ENCODE measurements at regions not wholly inside any gene's neighbourhood (a gene's known extent, or its start where the extent isn't known, plus 50 kb on each side); places are given as distances from the start of the nearest gene placed in this dataset.

DNA sequence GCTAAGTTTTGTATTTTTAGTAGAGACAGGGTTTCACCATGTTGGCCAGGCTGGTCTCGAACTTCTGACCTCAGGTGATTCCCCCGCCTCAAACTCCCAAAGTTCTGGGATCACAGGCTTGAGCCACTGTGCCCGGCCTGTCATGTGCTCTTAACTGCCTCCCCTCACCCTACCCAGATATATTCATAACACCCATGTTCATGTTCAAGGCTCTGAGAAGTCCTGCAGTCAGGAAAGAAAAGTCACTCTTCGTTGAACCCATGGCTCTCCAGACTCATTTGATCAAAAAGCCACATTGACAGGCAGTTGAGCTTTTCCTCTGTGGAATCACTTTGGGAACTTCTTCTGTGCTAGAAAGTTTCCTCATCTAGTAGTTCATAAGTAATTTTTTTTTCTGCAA is 545.5 kb upstream of the TBX3 start (continued):
- TF ChIP-seq, protein P1, sequence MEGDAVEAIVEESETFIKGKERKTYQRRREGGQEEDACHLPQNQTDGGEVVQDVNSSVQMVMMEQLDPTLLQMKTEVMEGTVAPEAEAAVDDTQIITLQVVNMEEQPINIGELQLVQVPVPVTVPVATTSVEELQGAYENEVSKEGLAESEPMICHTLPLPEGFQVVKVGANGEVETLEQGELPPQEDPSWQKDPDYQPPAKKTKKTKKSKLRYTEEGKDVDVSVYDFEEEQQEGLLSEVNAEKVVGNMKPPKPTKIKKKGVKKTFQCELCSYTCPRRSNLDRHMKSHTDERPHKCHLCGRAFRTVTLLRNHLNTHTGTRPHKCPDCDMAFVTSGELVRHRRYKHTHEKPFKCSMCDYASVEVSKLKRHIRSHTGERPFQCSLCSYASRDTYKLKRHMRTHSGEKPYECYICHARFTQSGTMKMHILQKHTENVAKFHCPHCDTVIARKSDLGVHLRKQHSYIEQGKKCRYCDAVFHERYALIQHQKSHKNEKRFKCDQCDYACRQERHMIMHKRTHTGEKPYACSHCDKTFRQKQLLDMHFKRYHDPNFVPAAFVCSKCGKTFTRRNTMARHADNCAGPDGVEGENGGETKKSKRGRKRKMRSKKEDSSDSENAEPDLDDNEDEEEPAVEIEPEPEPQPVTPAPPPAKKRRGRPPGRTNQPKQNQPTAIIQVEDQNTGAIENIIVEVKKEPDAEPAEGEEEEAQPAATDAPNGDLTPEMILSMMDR (IDR thresholded peaks at IDR 0.05 in 2 of 3, conservative IDR thresholded peaks at IDR 0.05 in 1 of 3; ENCODE audit: borderline replicate concordance in 1 of 3, insufficient read depth in 1 of 3, low read depth in 2 of 3, low read length in 2 of 3) = no peak

DNA sequence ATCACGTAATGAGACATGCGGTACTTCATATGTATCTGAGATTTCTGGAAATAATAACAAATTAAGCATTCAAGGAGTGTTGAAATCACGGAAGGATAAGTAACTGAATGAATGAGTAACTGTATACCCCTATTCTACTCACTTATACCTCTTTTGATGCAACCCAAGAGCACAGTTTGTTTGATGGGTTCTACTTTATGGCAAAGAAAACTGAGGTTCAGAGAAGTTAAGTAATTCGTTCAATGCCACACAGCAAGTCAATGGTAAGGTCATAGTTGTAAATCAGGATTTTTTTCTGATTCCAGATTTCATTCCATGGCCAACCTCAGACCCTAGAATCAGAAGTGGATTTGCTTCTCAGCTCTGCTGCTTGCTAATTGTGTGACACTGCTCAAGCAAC is 544.5 kb upstream of the TBX3 start:
- no peaks in the 10 kb centered on the region for H4K20me1 ChIP-seq (ENCODE audit: insufficient read depth)
- no peaks in the 10 kb centered on the region for H3K27me3 ChIP-seq (ENCODE audit: insufficient read depth, low read length)
- ChIA-PET CTCF (no interaction called here), RAD21 (ENCODE audit: low non-redundant PET in 1 of 2, low total read pairs in 2 of 2, uncharacterized antibody in 2 of 2, unreplicated experiment in 2 of 2) (no interaction called here), POLR2A (no interaction called here)
- no peak for TF ChIP-seq EZH2 (IDR thresholded peaks at IDR 0.05)
- no peak for TF ChIP-seq EZH2phosphoT487 (IDR thresholded peaks at IDR 0.05; ENCODE audit: borderline replicate concordance)
- TF ChIP-seq POLR2AphosphoS5 (IDR thresholded peaks at IDR 0.05; ENCODE audit: low read depth, low read length) = no peak
- TF ChIP-seq SRF (IDR thresholded peaks at IDR 0.05; ENCODE audit: low read depth) = no peak
- no peak for TF ChIP-seq ZNF274 (IDR thresholded peaks at IDR 0.05; ENCODE audit: low read depth, low read length)
- TF ChIP-seq, protein P2, sequence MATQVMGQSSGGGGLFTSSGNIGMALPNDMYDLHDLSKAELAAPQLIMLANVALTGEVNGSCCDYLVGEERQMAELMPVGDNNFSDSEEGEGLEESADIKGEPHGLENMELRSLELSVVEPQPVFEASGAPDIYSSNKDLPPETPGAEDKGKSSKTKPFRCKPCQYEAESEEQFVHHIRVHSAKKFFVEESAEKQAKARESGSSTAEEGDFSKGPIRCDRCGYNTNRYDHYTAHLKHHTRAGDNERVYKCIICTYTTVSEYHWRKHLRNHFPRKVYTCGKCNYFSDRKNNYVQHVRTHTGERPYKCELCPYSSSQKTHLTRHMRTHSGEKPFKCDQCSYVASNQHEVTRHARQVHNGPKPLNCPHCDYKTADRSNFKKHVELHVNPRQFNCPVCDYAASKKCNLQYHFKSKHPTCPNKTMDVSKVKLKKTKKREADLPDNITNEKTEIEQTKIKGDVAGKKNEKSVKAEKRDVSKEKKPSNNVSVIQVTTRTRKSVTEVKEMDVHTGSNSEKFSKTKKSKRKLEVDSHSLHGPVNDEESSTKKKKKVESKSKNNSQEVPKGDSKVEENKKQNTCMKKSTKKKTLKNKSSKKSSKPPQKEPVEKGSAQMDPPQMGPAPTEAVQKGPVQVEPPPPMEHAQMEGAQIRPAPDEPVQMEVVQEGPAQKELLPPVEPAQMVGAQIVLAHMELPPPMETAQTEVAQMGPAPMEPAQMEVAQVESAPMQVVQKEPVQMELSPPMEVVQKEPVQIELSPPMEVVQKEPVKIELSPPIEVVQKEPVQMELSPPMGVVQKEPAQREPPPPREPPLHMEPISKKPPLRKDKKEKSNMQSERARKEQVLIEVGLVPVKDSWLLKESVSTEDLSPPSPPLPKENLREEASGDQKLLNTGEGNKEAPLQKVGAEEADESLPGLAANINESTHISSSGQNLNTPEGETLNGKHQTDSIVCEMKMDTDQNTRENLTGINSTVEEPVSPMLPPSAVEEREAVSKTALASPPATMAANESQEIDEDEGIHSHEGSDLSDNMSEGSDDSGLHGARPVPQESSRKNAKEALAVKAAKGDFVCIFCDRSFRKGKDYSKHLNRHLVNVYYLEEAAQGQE (IDR thresholded peaks at IDR 0.05; ENCODE audit: low read depth) = no peak
- TF ChIP-seq, protein P3, sequence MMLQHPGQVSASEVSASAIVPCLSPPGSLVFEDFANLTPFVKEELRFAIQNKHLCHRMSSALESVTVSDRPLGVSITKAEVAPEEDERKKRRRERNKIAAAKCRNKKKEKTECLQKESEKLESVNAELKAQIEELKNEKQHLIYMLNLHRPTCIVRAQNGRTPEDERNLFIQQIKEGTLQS (IDR thresholded peaks at IDR 0.05) = no peak
- no peak for TF ChIP-seq SIN3A (IDR thresholded peaks at IDR 0.05; ENCODE audit: low read depth)
- TF ChIP-seq, protein P1 (IDR thresholded peaks at IDR 0.05 in 2 of 3, conservative IDR thresholded peaks at IDR 0.05 in 1 of 3; ENCODE audit: borderline replicate concordance in 1 of 3, insufficient read depth in 1 of 3, low read depth in 2 of 3, low read length in 2 of 3) = no peak
- no peak for TF ChIP-seq ZFX (IDR thresholded peaks at IDR 0.05)
- no peak for ATAC-seq
- no peak overlapping the region for H3K27ac ChIP-seq (ENCODE audit: low read depth, low read length)
- intact Hi-C loops (cut with micrococcal nuclease) = loop anchor here (5.0 kb wide), 1 partner anchor 546 kb away; the partner anchor contains the start of gene TBX3
- DNase-seq (ENCODE audit: low read depth, low spot score) = no peak
- H3K4me1 ChIP-seq (ENCODE audit: control insufficient read depth in 1 of 2, insufficient read depth in 2 of 2, low read length in 2 of 2) = peaks cover 0 to 23% of the 10 kb centered on the region in 2 experiments
- no peaks in the 10 kb centered on the region for H3K79me2 ChIP-seq (ENCODE audit: insufficient read depth, low read length)
- no peak overlapping the region for H3K4me2 ChIP-seq (ENCODE audit: low read length)
- no peak overlapping the region for H2AFZ ChIP-seq (ENCODE audit: low read depth, low read length, poor library complexity, severe bottlenecking)
- no TSS peak for BruUV-seq (replicated peaks)
- no peaks in the 10 kb centered on the region for H3K36me3 ChIP-seq (ENCODE audit: control insufficient read depth in 1 of 2, insufficient read depth in 2 of 2, low read length in 2 of 2)
- no peak overlapping the region for H3K9ac ChIP-seq (ENCODE audit: low read length)
- H3K4me3 ChIP-seq (replicated peaks in 1 of 2; ENCODE audit: low read depth in 1 of 2, low read length in 2 of 2) = no peak overlapping the region
- no peaks in the 10 kb centered on the region for H3K9me3 ChIP-seq (ENCODE audit: control insufficient read depth in 1 of 2, insufficient read depth in 1 of 2, low read depth in 1 of 2, low read length in 2 of 2)
- no peaks in the 10 kb centered on the region for H3K9me2 ChIP-seq (ENCODE audit: insufficient read depth)

Measured in HCT116 (cell line).